Epidermal melanocyte (primary cell): ENCODE measurements at regions not wholly inside any gene's neighbourhood (a gene's known extent, or its start where the extent isn't known, plus 50 kb on each side); places are given as distances from the start of the nearest gene placed in this dataset.
"Not testable (repeated sequence)": the region's sequence is repeated elsewhere in the genome, so short reads cannot be mapped to it uniquely, and the experiment has no call there.

Source experiments
- DNase-seq: peaks from one replicate; pipeline ENCODE4 v3.0.0; 2011; ENCODE audit warnings: low spot score; ENCODE audit not compliant: insufficient read length

GRCh38 chr2:83186105-83186760, 1272.8 kb downstream of the SUCLG1 start:
- no peak for DNase-seq

- DNase-seq: not testable (repeated sequence)
Observed at GRCh38 chr2:83180862-83181530, 1278.1 kb downstream of the SUCLG1 start.

- DNase-seq: no peak
Observed at GRCh38 chr2:83176539-83176938, 1282.5 kb downstream of the SUCLG1 start.

GRCh38 chr2:83172841-83173240, 1286.2 kb downstream of the SUCLG1 start:
- DNase-seq: no peak

GRCh38 chr2:83168377-83168776, 1290.7 kb downstream of the SUCLG1 start:
- no peak for DNase-seq

GRCh38 chr2:83162421-83162820, 1296.7 kb downstream of the SUCLG1 start:
- no peak for DNase-seq

- no peak for DNase-seq
Observed at GRCh38 chr2:83160571-83160970, 1298.5 kb downstream of the SUCLG1 start.

- no peak for DNase-seq
Observed at GRCh38 chr2:83155826-83156225, 1303.3 kb downstream of the SUCLG1 start.

GRCh38 chr2:83143946-83144345, 1315.1 kb downstream of the SUCLG1 start:
- DNase-seq: no peak

GRCh38 chr2:83142934-83143333, 1316.1 kb downstream of the SUCLG1 start:
- DNase-seq: no peak

- no peak for DNase-seq
Observed at GRCh38 chr2:83115606-83116005, 1343.5 kb downstream of the SUCLG1 start.

GRCh38 chr2:83115155-83115554, 1343.9 kb downstream of the SUCLG1 start:
- DNase-seq: no peak

- no peak for DNase-seq
Observed at GRCh38 chr2:83113953-83114352, 1345.1 kb downstream of the SUCLG1 start.

- no peak for DNase-seq
Observed at GRCh38 chr2:83112858-83113257, 1346.2 kb downstream of the SUCLG1 start.

- DNase-seq: no peak
Observed at GRCh38 chr2:83109284-83109683, 1349.8 kb downstream of the SUCLG1 start.

- DNase-seq: no peak
Observed at GRCh38 chr2:83106853-83107252, 1352.2 kb downstream of the SUCLG1 start.

- DNase-seq: no peak
Observed at GRCh38 chr2:83104202-83104601, 1354.9 kb downstream of the SUCLG1 start.

- DNase-seq: peak; percentile 22
Observed at GRCh38 chr2:83103613-83104012, 1355.5 kb downstream of the SUCLG1 start.

- DNase-seq: not testable (repeated sequence)
Observed at GRCh38 chr2:83089051-83089450, 1370.0 kb downstream of the SUCLG1 start.

GRCh38 chr2:83085869-83086268, 1373.2 kb downstream of the SUCLG1 start:
- DNase-seq: no peak

GRCh38 chr2:83081826-83082690, 1377.0 kb downstream of the SUCLG1 start:
- DNase-seq: no peak

GRCh38 chr2:83079007-83079406, 1380.1 kb downstream of the SUCLG1 start:
- DNase-seq: no peak
